Esophagus squamous epithelium (tissue), 5 donors: ENCODE measurements at regions not wholly inside any gene's neighbourhood (a gene's known extent, or its start where the extent isn't known, plus 50 kb on each side); places are given as distances from the start of the nearest gene placed in this dataset.

ENCODE experiments used
- DNase-seq: peaks from one replicate; lab custom pipeline; 2025; lab: John Stamatoyannopoulos, UW
- H3K27ac ChIP-seq, 4 donors: fragments of 200-600 bp; sonication (generic); one replicate each; pipeline ENCODE4 v1.5.1; 2016 to 2019; ENCODE audit warnings: mild to moderate bottlenecking in 1 of 4
- H3K27me3 ChIP-seq, 4 donors: fragments of 200-600 bp; sonication (generic); 1 replicate in 3 of 4; 2 replicates in 1 of 4; pipeline versions ENCODE4 v1.5.1 to v1.6.0; 2017 to 2021; ENCODE audit warnings: antibody characterized with exemption in 1 of 4
- H3K36me3 ChIP-seq, 3 donors: fragments of 200-600 bp; sonication (generic); one replicate each; pipeline ENCODE4 v1.5.1; 2016 to 2019
- H3K4me1 ChIP-seq, 3 donors: fragments of 200-600 bp; sonication (generic); one replicate each; pipeline ENCODE4 v1.5.1; 2017 to 2019
- H3K4me3 ChIP-seq, 4 donors: fragments of 200-600 bp; sonication (generic); 1 replicate in 3 of 4; 2 replicates in 1 of 4; pipeline ENCODE4 v1.5.1; 2016 to 2019; ENCODE audit warnings: mild to moderate bottlenecking in 2 of 4, moderate library complexity in 1 of 4
- H3K9me3 ChIP-seq, 3 donors: fragments of 200-600 bp; sonication (generic); one replicate each; pipeline ENCODE4 v1.5.1; 2016 to 2019
- POLR2A ChIP-seq, 4 donors: fragments of 450-650 bp; IDR thresholded peaks; one replicate each; pipeline ENCODE4 v1.6.1; 2017; ENCODE audit warnings: antibody characterized with exemption in 4 of 4, mild to moderate bottlenecking in 4 of 4, moderate library complexity in 3 of 4
- WGBS, 2 donors: methylation state at CpG; one replicate each; pipeline ENCODE4 v1.1.5; 2018; 5-methylcytosine and 5-hydroxymethylcytosine counted together
- intact Hi-C: fragments of 100-400 bp; cut with DNase I; formaldehyde crosslinking; loops from one replicate; pipeline ENCODE4 v1.15.0; 2022
- TF ChIP-seq, protein P1 (sequence below), 6 experiments: fragments of 450-650 bp in 4 of 6; fragments of 200-600 bp in 2 of 6; sonication (generic) in 2 of 6; IDR thresholded peaks; one replicate each; pipeline ENCODE4 v1.5.1; 2016 to 2019; ENCODE audit warnings: antibody characterized with exemption in 6 of 6, mild to moderate bottlenecking in 4 of 6, moderate library complexity in 4 of 6
- donor health status: DM: yes; HTN: yes; CAD: no.

DNA sequence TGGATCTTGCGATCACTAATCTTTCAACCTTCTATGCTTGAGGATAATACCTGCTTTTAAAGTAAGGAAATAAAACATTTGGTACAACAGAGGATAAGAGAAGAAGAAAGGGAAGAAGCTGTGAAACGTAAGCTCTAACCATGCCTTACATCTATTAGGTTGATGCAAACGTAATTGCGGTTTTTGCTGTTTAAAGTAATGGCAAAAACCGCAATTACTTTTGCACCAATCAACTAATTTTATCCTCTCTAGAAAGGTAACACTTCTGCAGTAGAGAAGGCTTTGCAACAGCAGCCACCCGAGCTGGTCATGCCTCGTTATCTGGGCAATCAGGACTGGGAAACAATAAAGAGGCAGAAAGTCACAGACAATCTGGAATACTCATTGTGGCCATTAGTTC is 224.1 kb downstream of the MED10 start:
- intact Hi-C loops: no loop called here
- WGBS, 2 donors: 79 to 86% methylated on average over 6 to 7 of the region's 7 CpGs
- TF ChIP-seq, protein P1, sequence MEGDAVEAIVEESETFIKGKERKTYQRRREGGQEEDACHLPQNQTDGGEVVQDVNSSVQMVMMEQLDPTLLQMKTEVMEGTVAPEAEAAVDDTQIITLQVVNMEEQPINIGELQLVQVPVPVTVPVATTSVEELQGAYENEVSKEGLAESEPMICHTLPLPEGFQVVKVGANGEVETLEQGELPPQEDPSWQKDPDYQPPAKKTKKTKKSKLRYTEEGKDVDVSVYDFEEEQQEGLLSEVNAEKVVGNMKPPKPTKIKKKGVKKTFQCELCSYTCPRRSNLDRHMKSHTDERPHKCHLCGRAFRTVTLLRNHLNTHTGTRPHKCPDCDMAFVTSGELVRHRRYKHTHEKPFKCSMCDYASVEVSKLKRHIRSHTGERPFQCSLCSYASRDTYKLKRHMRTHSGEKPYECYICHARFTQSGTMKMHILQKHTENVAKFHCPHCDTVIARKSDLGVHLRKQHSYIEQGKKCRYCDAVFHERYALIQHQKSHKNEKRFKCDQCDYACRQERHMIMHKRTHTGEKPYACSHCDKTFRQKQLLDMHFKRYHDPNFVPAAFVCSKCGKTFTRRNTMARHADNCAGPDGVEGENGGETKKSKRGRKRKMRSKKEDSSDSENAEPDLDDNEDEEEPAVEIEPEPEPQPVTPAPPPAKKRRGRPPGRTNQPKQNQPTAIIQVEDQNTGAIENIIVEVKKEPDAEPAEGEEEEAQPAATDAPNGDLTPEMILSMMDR (IDR thresholded peaks at IDR 0.05): no peak
- TF ChIP-seq POLR2A (IDR thresholded peaks at IDR 0.05): no peak
- Histone ChIP-seq H3K36me3 (no peaks in the 10 kb centered on the region), H3K4me1 (peaks cover 0 to 7% (median 0%) of the 10 kb centered on the region in 3 donors), H3K4me3 (no peak overlapping the region), H3K27me3 (peaks cover 0 to 5% (median 0%) of the 10 kb centered on the region in 4 donors), H3K27ac (no peak overlapping the region), H3K9me3 (no peaks in the 10 kb centered on the region)
- DNase-seq: no peak

DNA sequence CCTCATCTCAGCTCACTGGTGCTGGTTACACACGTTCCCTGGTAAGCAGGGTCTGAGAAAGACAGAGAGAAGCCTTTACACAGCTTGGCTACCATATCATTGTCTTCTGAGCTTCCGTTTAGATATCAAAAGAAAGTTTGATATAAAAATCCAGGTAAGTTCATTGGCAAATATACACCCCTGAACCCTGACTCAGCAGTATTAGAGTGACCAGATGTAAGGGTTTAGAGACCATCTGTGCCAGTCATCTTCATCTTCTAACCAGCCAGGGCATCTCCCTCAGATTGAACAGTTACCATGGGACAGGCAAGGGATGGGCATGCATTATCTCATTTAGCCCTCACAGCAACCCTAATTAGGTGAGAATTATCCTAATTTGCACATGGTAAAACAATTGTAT is 232.1 kb downstream of the MED10 start:
- H3K4me3 ChIP-seq: no peak overlapping the region
- intact Hi-C loops: no loop called here
- WGBS, 2 donors: 73 to 81% methylated on average over 2 of the region's 2 CpGs

DNA sequence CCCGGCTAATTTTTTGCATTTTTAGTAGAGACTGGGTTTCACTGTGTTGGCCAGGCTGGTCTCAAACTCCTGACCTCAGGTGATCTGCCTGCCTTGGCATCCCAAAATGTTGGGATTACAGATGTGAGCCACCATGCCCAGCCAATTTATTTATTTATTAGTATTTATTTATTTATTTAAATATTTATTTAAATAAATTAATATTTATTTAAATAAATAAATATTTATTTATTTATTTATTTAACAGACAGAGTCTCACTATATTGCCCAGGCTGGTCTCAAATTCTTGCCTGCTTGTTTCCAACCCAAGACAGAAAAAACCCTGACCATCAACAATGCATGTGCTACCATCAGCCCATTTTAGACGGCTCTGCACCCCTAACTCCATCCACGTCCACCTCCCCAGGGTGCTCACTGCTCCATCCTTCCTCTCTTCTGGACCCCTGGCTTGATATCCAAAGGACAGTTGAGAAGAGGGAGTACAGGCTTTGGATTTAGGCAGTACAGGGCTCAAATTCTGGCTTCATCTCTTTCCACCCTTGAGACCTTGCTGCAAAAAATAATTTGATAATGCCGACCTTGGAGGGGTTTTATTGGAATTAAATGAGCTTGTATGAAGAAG is 232.6 kb downstream of the MED10 start:
- Histone ChIP-seq H3K27me3 (peaks cover 0 to 3% (median 0%) of the 10 kb centered on the region in 4 donors), H3K9me3 (no peaks in the 10 kb centered on the region), H3K4me1 (no peaks in the 10 kb centered on the region), H3K4me3 (no peak overlapping the region), H3K36me3 (no peaks in the 10 kb centered on the region), H3K27ac (no peak overlapping the region)
- no peak for TF ChIP-seq POLR2A (IDR thresholded peaks at IDR 0.05)
- TF ChIP-seq, protein P1 (IDR thresholded peaks at IDR 0.05): no peak
- DNase-seq: no peak
- WGBS, 2 donors: 83 to 88% methylated on average over 4 of the region's 4 CpGs
- intact Hi-C loops: no loop called here

More for the DNA sequence above, 232.1 kb downstream of the MED10 start:
- Histone ChIP-seq H3K27me3 (peaks cover 0 to 3% (median 0%) of the 10 kb centered on the region in 4 donors), H3K27ac (no peak overlapping the region), H3K9me3 (no peaks in the 10 kb centered on the region), H3K4me1 (no peaks in the 10 kb centered on the region), H3K36me3 (no peaks in the 10 kb centered on the region)
- no peak for DNase-seq
- TF ChIP-seq, protein P1 (IDR thresholded peaks at IDR 0.05): no peak
- no peak for TF ChIP-seq POLR2A (IDR thresholded peaks at IDR 0.05)

DNA sequence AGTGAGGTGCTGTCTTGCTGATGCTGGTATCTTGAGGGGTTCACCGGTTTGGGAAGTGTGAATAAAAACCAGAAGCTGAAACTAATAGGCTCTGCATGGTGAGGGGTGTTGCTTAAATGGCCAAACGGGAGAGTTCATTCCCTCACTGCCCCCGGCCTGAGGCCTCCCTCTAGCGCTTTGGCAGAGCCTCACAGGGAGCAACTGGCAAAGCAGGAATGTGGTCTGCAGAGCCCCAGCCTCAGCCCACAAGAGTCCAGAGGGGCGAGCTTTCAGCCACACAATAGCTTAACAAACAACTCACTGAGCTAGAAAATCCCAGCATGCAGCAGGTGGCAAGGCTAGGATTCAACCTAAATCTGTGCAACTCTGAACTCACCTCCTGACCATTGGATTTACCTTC is 234.8 kb downstream of the MED10 start:
- no peak for DNase-seq
- no peak overlapping the region for H3K27ac ChIP-seq
- no peak overlapping the region for H3K4me3 ChIP-seq
- H3K9me3 ChIP-seq: no peaks in the 10 kb centered on the region
- WGBS, 2 donors: 56 to 78% methylated on average over 1 to 3 of the region's 5 CpGs
- H3K36me3 ChIP-seq: no peaks in the 10 kb centered on the region
- peaks cover 0 to 7% (median 0%) of the 10 kb centered on the region in 4 donors for H3K27me3 ChIP-seq
- TF ChIP-seq, protein P1 (IDR thresholded peaks at IDR 0.05): no peak
- TF ChIP-seq POLR2A (IDR thresholded peaks at IDR 0.05): no peak
- intact Hi-C loops: no loop called here
- H3K4me1 ChIP-seq: no peaks in the 10 kb centered on the region

DNA sequence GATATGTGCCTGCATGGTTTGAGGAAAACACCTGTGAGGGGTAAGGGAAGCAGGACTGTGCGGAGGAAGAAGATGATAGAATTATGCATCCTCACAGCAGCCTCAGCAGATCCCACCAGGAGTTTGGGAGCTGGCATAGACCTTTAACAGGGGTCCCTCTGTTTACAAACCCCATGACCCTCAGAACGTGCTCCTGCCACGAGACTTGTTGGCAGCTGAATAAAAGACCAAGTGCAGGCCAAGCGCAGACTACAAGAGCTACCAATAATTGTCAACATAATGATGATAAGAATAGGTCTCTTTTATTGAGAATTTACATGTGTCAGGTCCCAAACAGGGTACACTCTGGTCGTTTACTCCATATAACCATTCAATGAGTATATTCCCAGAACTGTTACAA is 236.0 kb downstream of the MED10 start:
- Histone ChIP-seq H3K36me3 (no peaks in the 10 kb centered on the region), H3K4me3 (no peak overlapping the region), H3K4me1 (no peaks in the 10 kb centered on the region), H3K27ac (no peak overlapping the region), H3K27me3 (peaks cover 0 to 7% (median 0%) of the 10 kb centered on the region in 4 donors), H3K9me3 (no peaks in the 10 kb centered on the region)
- TF ChIP-seq, protein P1 (IDR thresholded peaks at IDR 0.05): no peak
- TF ChIP-seq POLR2A (IDR thresholded peaks at IDR 0.05): no peak
- no peak for DNase-seq
- intact Hi-C loops: no loop called here
- 68 to 69% methylated on average over 5 of the region's 5 CpGs for WGBS, 2 donors
